Astrocyte of the hippocampus (primary cell): ENCODE measurements at regions not wholly inside any gene's neighbourhood (a gene's known extent, or its start where the extent isn't known, plus 50 kb on each side); places are given as distances from the start of the nearest gene placed in this dataset.

ENCODE experiments used
- DNase-seq: peaks from one replicate; pipeline ENCODE4 v3.0.0; 2011; ENCODE audit warnings: low read depth, low spot score

DNA sequence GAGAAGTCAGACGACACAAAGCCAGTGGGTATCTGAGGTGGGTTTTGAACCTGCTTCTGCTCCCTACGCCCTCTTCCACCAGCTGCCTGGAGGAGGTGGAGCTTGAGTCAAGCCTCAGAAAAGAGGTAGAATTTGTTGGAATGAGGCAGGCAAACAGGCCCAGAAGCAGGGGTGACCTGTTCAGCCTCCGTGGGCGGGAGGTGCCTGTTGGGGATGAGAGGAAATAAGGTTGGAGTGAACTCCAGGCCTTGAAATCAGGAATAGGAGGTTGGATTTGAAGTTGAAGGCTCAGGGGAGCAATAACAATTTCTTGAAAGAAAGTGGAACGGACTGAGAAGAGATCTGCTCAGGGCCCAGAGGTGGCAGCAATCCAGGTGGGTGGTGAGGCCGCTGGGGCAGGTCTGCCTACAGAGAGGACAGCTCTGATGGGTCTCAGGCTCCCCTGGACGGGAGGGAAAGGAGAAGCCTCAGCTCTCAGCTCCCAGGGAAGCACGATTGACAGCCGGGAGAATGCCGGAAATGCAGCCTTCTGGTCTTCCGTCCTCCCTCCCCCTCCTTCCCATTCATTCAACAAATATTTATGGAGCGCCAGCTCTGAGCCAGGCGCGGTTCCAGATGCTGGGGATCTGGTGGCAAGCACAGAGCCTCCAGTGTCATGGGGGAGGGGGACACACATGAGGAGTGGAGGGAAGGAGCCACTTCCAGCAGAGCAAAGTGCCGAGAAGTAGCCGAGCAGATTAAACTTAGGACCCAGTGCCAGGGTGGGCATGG, 61.9 kb upstream of the CIBAR2 start:
- peak; percentile 83 for DNase-seq

DNA sequence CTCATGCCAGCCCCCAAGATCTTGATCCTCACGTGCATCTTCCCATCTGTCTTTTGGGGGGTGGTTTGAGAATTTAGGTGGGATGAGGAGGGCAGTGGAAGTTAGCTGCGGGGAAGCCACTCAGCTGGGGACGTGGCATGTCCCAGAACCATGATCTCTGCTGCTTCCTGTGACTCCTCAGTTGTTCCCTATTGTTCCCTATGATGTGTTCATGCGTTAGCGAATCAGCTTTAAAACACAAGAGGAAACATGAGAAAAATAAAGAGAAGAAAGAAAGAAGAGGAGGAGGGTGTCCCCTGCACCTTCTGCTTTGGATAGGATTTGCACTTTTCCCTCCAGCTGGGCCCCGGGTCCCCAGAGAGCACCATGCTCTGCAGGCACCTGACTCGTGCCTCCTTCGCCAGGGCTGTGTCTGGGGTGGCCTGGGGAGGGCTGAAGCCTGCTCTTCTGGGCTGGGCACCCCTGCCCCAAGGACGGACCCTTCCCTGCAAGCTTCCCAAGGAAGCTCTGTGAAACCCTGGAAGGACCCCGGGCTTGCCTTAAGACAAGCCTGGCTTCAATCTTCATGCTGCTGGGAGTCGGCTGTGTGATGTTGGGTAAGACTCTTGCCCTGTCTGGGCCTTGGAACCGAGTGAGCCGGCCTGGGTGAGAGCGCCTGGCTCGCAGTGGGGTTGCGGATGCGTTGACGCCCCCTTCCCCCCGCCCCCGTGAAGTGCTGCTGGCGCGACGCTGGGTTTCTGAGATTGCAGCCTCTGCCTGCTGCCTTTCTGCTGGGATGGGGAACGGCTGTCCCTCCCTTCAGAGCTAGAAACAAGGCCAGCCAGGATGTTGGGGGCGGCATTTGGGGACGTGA, 62.8 kb upstream of the CIBAR2 start:
- DNase-seq = no peak

DNA sequence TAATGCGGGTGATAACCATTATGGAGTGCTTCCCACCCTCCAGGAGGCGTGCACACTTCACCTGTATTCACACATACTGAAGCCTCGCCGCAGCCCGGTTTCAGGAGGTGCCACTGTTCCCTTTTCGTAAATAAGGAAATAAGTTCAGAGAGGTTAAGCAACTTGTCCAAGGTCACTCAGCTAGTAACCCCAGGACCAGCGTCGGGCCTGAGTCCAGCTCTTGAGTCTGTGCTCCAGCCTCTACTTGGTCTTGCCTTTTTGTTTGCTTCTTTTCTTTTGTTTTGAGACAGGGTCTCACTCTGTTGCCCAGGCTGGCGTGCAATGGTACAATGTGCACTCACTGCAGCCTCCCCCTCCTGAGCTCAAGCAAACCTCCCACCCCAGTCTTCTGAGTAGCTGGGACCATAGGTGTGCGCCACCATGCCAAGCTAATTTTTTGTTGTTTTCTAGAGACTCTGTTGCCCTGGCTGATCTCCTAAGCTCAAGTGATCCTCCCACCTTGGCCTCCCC, 63.5 kb upstream of the CIBAR2 start:
- DNase-seq = no peak

GRCh38 chr16:85176541-85177447, 64.5 kb upstream of the CIBAR2 start:
- no peak for DNase-seq

DNA sequence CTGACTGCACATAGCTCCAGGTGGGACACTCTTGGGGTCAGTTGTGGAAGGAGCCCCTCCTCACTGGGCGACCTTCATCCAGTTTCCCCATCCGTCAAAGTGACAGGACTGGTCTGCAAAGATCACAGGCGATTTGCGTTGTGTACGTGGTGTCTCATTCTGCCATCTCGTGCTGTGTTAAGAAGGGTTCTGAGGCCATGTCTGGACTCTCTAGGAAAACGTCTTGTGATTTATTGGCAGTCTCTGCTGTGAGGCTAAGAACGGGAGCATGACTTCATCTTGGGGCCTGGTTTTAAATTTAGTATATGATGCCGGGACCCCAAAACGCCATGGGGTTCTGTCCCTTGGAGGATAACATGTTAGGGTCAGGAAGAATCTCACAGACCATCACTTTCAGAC, 65.2 kb upstream of the CIBAR2 start:
- DNase-seq = no peak

- DNase-seq = no peak
Measured at GRCh38 chr16:85178006-85178591, 65.8 kb upstream of the CIBAR2 start.

- no peak for DNase-seq
Measured at GRCh38 chr16:85178596-85178995, 66.3 kb upstream of the CIBAR2 start.

- no peak for DNase-seq
Measured at GRCh38 chr16:85179344-85180046, 67.2 kb upstream of the CIBAR2 start.

GRCh38 chr16:85180047-85180826, 68.0 kb upstream of the CIBAR2 start:
- DNase-seq = no peak

DNA sequence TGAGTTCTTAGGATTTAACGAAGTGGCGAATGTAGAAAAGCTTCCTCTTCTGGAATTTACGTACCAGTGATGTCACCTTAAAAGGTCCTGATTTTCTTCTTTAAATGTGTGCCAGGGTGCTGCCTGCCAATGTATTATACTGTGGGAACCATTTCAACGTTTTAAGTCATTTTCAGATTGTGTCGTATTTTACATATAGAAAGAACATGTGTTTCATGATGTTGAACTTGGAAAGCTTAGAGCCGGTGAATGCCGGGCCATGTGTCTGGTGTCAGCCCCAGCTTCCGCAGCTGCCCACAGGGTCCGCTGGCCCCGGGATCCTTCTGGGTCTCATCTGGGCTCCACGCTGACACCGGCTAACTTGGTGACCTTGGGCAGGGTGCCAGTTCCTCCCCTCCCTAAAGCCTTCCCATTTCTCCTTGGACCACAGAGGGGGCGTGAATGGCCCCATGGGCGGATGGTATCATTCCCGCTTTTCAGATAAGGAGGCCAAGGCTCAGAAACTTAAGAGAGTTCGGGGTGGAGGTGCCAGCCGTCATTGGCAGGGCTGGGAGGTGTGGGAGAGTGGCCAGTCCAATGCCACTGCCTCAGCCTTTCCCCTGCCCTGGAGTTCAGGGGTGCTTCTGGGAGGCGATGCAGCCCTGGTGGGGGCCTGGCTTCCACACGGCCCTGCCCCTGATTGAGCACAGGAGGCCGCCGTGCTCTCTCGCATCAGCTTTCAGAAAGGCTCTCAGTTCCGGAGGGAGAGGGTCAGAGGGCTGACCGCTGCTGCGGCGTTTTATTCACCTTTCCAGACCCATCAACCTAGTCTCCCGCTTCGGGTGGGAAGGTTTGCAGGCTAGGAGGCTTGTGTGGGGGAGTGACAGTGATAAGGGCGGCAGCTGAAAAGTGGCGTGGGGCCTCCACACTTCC, 68.8 kb upstream of the CIBAR2 start:
- no peak for DNase-seq

- DNase-seq = no peak
Measured at GRCh38 chr16:85181739-85182129, 69.5 kb upstream of the CIBAR2 start.

GRCh38 chr16:85182286-85182685, 70.0 kb upstream of the CIBAR2 start:
- no peak for DNase-seq

DNA sequence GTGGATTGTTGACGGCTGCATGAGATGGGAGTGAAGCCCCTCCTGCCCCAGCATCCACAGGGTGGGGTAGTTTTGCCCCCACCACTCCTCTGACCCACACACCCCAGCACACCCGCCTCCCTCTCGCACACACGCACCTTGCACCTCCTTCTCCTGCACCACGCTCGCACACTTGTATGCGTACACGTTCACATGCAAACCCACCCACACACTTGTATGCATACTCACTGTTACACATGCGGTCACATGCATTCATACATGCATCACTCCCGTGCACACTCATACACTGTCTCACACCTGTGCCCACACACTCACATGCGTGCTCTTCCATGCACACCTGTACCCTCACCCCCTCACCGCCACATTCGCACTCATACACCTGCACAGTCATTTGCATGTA, 70.5 kb upstream of the CIBAR2 start:
- DNase-seq = no peak

- DNase-seq = no peak
Measured at GRCh38 chr16:85183564-85183963, 71.3 kb upstream of the CIBAR2 start.

DNA sequence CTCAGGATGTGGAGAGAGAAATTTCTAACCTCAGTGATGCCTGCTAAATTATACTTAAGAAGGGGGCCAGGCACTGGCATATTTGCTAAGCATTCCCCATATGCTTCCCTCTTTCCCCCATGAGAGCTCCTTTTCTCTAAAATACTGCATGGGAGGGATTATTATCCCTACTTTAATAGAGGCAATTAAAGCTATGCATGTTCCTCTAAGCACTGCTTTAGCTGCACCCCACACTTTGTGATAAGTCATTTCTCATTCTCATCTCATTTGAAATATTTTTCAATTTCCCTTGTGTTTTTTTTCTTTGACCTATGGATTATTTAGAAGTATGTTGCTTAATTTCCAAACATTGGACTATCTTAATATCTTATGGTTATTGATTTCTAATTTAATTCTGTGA, 72.1 kb upstream of the CIBAR2 start:
- no peak for DNase-seq

GRCh38 chr16:85185303-85186100, 73.2 kb upstream of the CIBAR2 start:
- no peak for DNase-seq

DNA sequence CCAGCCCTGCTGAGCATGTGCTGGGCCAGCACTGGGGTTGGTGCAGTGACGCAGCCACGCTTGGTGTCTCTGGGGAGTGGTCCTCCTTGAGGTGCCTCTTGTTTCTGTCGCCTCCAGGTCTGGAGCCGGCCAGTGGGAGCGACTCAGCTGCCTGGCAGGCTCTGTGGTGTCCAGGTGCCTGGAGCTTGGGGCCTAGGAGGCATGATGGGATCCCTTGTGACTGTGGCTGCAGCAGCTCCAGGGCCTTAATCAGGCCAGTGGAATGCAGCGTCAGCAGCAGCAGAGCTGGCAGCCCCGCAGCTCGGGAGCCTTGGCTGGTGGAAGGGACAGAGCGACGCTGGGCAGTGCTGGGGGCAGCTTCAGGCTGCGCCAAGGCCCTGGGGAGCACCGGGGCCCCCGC, 74.7 kb upstream of the CIBAR2 start:
- DNase-seq = peak; percentile 88

DNA sequence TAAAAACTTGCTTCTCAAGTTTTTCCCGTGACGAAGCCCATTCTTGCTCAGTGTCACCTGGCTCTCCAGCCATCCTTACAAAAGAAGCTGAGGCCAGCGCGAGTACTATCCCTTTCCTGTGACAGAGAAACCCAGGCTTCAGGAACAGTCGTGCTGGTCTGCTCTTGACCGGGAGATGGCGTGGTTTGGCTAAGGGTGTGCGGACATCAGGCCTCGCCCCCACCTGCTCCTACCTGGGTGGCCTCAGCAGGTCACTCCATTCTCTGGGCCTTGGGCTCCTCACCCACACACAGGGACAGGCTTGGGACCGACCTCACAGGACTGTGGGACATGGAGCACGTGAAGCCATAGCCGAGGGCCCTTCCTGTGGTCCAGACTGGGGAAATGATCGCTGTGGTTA, 75.2 kb upstream of the CIBAR2 start:
- DNase-seq = no peak
